GM12873 (cell line): ENCODE measurements at regions not wholly inside any gene's neighbourhood (a gene's known extent, or its start where the extent isn't known, plus 50 kb on each side); places are given as distances from the start of the nearest gene placed in this dataset.

Experiments used
- TF ChIP-seq, protein P1 (sequence below): IDR thresholded peaks from 2 replicates; pipeline ENCODE4 v1.5.1; 2012; ENCODE audit warnings: low read depth, mild to moderate bottlenecking, moderate library complexity, low read length, control low read depth; ENCODE audit not compliant: insufficient read depth; ENCODE audit errors: missing control alignments

DNA sequence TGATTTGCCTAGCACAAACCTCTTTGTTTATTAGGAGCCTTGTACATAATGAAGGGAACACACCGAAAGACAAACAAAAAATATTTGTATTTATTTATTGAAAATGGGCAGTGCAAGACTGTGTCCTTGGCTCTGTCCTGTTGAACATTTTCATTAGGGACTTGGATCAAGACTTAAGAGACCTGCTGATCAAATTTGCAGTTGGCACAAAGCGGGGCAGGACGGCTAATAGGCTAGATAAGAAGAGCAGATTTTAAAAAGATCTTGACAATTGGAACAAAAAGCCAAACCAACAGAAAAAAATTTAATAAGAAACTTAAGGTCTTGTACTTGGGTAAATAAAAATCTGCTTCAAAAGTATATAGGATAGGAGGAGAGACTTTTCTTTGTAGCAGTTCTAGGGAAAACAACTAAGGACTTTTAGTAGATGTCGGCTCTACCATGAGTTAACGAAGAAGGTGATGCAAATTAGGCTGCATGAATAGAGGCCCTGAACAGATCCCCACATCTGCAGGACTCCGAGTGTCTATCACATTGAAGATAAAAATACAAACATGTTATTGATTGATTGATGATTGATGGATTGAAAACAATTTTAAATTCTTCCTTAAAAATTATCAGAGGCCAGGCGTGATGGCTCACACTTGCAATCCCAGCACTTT lies 124.1 kb upstream of the SPACA1 start:
- TF ChIP-seq, protein P1, sequence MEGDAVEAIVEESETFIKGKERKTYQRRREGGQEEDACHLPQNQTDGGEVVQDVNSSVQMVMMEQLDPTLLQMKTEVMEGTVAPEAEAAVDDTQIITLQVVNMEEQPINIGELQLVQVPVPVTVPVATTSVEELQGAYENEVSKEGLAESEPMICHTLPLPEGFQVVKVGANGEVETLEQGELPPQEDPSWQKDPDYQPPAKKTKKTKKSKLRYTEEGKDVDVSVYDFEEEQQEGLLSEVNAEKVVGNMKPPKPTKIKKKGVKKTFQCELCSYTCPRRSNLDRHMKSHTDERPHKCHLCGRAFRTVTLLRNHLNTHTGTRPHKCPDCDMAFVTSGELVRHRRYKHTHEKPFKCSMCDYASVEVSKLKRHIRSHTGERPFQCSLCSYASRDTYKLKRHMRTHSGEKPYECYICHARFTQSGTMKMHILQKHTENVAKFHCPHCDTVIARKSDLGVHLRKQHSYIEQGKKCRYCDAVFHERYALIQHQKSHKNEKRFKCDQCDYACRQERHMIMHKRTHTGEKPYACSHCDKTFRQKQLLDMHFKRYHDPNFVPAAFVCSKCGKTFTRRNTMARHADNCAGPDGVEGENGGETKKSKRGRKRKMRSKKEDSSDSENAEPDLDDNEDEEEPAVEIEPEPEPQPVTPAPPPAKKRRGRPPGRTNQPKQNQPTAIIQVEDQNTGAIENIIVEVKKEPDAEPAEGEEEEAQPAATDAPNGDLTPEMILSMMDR: no peak

DNA sequence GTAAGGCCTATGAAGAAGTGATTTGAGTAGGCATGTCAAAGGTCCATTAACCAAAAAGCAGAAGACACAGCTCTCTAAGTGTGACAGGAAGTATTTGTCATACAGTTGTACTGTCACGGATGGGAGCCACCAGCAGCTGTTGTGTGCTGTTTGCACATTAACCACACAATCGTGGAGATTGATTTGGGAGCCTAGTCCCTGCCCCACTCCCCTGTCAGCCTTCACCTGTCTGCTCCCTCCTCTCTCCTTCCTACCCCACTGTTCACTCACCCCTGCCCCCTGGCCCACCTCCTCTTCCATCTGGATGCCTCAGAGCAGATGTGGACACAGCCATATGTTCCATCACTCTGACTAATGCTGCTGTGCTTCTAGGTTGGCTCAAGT lies 124.7 kb upstream of the SPACA1 start:
- TF ChIP-seq, protein P1: no peak

DNA sequence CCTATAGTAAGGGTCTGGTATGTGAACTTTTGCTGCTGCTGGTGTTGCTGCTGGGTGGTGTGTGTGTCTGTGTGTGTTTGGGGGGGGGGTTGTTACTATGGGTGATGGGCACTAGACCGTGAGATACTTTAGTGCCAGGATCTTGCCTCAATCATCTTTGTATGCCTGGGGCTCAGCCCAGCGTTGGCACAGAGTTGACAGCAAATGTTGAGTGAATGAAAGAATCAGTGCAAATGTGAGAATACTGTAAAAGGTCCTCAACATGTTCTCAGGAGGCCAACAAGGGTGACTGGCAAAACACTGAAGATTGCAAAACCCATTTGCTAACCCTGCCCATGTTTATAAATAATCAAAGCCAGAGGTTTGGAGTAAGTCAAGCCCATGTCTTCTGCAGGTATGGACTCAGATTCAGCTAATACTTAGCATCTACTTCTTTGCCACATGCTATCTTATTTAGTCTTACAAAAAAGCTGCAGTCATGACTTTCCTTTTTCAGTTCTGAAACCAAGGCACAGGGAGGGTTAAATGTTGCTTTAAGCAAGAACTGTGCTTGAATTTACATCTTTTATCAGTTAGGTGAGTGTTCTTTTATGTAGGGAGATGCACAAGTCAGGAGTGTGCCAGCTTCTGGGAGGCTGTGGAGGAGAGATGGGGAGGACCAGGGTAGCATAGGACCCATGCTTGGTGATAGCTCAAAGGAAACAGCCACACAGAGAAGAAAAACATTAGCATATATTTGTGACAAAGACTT lies 125.3 kb upstream of the SPACA1 start:
- TF ChIP-seq, protein P1: no peak

DNA sequence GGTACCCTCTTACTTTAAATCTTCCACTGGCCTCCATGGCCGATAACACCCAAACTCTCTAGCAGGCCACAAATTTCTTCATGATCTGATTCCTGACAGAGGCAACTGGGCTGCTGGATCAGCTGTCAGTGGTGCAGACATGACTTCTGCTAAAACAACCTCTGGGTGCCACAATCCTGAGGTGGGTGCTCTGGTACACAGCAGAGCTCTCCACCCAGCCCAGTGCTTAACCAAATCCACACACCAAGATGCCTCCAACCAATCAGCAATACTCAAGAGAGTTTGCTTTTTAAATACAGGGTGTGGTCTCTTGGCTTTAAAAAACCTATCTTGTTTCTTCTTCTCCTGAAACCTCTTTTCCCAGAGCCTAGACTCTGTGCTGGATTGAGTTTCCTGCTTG lies 126.6 kb upstream of the SPACA1 start:
- TF ChIP-seq, protein P1: no peak

DNA sequence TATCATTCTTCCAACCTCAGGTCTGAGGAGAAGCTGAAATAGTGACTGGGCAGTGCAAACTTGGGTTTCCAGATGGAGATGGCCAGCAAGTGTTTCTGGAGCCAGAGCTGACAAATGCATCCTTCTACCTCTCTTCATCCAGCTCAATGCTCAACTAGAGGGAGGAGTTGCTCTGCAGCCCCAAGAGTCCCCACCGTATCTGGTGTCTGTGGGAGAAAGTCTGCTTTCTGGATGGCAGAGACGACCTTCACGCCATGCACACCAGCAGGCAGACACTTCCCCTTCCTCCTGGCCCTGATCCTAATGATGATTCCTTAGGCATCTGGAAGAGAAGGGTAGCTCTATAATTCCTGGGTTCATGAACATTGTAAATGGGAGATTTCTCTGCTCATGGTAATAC lies 127.4 kb upstream of the SPACA1 start:
- TF ChIP-seq, protein P1: no peak

DNA sequence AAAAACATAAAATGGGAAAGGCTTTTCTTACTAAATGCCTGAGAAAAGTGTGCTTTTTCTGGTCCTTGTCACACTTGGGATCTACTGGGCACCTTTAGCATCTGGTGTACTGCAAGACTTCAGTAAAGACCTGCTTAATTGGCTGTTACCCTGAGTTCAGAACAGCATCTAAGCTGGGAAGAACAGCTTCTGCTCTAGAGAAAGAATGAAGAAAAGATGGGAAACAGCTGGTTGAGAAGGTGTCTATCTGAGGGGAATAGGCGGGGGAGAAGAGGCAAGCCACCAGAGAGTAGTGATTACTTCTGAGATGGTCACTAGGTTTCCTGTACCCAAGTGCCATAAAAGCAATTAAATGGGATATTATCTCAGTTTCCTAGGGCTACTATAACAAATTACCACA lies 128.2 kb upstream of the SPACA1 start:
- TF ChIP-seq, protein P1: no peak

DNA sequence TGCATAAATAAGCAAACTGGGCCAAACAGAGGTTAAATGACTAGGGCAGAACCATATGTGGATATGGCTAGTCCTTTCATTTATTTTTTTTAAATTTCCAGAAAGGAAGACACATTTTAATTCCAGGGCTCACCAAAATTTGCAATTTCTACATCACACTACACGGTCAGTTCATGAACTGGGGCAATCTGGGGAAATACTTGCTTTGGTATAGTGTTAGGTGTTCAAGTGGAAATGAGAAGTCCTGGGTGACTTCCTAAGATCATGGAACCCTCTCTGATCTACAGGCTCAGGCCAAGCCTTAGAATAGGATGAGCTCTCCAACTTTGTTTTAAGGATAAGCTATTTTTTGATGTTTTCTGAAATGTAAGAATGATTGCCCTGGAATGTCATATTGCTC lies 128.6 kb upstream of the SPACA1 start:
- TF ChIP-seq, protein P1: no peak
